OCI-LY3 (cell line): ENCODE measurements at regions not wholly inside any gene's neighbourhood (a gene's known extent, or its start where the extent isn't known, plus 50 kb on each side); places are given as distances from the start of the nearest gene placed in this dataset.
A peak's percentile ranks its signal among the peaks of the same experiment; 100 is the strongest.

ENCODE experiments used
- H2AFZ ChIP-seq: fragments of 200-600, 300-600 bp; shearing (Covaris generic); 2 replicates; pipeline ENCODE4 v1.6.0; 2014; ENCODE audit warnings: antibody characterized with exemption, low read depth, low read length
- H3K27ac ChIP-seq: fragments of 200-600, 300-600 bp; sonication (generic); 2 replicates; pipeline ENCODE4 v1.5.1; 2014; ENCODE audit warnings: mild to moderate bottlenecking, low read length, moderate library complexity, mixed read lengths
- H3K27me3 ChIP-seq: fragments of 200-600, 300-600 bp; sonication (generic); 2 replicates; pipeline ENCODE4 v1.6.1; 2014; ENCODE audit warnings: low read depth, low read length, mixed read lengths
- H3K36me3 ChIP-seq: fragments of 200-600, 300-600 bp; sonication (generic); replicated peaks from 2 replicates; pipeline ENCODE3; 2014; ENCODE audit warnings: low read depth, low read length, mixed read lengths
- H3K4me1 ChIP-seq: fragments of 300-600, 200-600 bp; sonication (generic); 2 replicates; pipeline ENCODE4 v1.6.1; 2014; ENCODE audit warnings: low read length, mixed read lengths
- H3K4me2 ChIP-seq: fragments of 200-600, 300-600 bp; sonication (generic); 2 replicates; pipeline ENCODE4 v1.6.1; 2014; ENCODE audit warnings: low read length, mixed read lengths
- H3K4me3 ChIP-seq: fragments of 300-600, 200-600 bp; sonication (generic); 2 replicates; pipeline ENCODE4 v1.5.1; 2014; ENCODE audit warnings: antibody characterized with exemption, mild to moderate bottlenecking, low read length, moderate library complexity
- H3K79me2 ChIP-seq: fragments of 300-600, 200-600 bp; shearing (Covaris generic); 2 replicates; pipeline ENCODE4 v1.6.1; 2014; ENCODE audit warnings: mild to moderate bottlenecking, low read length, mixed read lengths
- H3K9ac ChIP-seq: fragments of 300-600, 200-600 bp; shearing (Covaris generic); 2 replicates; pipeline ENCODE4 v1.6.0; 2014; ENCODE audit warnings: mild to moderate bottlenecking, low read length, moderate library complexity
- H3K9me3 ChIP-seq: fragments of 200-600, 300-600 bp; shearing (Covaris generic); 2 replicates; pipeline ENCODE4 v1.6.1; 2014; ENCODE audit warnings: low read length, mixed read lengths; ENCODE audit not compliant: insufficient read depth
- H4K20me1 ChIP-seq: fragments of 200-600, 300-600 bp; sonication (generic); 2 replicates; pipeline ENCODE4 v1.6.1; 2016; ENCODE audit warnings: low read length, mixed read lengths; ENCODE audit not compliant: insufficient read depth
- EZH2phosphoT487 ChIP-seq: fragments of 200-600 bp; shearing (Covaris generic); IDR thresholded peaks from 2 replicates; pipeline ENCODE4 v1.6.1; 2018; ENCODE audit warnings: antibody characterized with exemption, mixed run types, low read depth
- TF ChIP-seq, protein P1 (sequence below): fragments of 200-600, 300-600 bp; sonication (generic); IDR thresholded peaks from 2 replicates; pipeline ENCODE4 v1.5.1; 2014; ENCODE audit warnings: antibody characterized with exemption, low read length, low read depth

DNA sequence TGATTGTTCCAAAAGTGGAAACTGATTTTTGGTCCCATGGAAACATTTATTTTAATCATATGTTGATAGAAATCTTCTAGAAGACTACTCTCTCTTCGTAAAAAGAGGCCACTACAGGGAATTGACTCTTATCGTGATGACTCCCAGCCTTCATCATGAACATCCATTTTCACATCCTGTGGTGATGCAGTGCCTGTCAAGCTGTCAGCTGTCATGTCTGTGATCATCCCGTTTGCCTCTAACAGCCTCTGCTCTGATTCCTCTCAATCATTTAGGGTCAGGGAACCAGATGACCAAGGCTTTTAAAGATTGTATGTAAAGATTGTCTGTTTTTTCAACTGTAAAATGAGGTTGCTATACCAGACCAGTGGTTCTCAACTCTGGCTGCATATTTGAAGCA is 419.0 kb upstream of the MGAT4C start:
- TF ChIP-seq, protein P1, sequence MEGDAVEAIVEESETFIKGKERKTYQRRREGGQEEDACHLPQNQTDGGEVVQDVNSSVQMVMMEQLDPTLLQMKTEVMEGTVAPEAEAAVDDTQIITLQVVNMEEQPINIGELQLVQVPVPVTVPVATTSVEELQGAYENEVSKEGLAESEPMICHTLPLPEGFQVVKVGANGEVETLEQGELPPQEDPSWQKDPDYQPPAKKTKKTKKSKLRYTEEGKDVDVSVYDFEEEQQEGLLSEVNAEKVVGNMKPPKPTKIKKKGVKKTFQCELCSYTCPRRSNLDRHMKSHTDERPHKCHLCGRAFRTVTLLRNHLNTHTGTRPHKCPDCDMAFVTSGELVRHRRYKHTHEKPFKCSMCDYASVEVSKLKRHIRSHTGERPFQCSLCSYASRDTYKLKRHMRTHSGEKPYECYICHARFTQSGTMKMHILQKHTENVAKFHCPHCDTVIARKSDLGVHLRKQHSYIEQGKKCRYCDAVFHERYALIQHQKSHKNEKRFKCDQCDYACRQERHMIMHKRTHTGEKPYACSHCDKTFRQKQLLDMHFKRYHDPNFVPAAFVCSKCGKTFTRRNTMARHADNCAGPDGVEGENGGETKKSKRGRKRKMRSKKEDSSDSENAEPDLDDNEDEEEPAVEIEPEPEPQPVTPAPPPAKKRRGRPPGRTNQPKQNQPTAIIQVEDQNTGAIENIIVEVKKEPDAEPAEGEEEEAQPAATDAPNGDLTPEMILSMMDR: no peak
- TF ChIP-seq EZH2phosphoT487: no peak
- Histone ChIP-seq H3K4me1 (no peaks in the 10 kb centered on the region), H3K4me2 (no peak overlapping the region), H3K79me2 (no peaks in the 10 kb centered on the region), H3K9ac (no peak overlapping the region), H3K9me3 (no peaks in the 10 kb centered on the region), H3K27me3 (no peaks in the 10 kb centered on the region), H3K27ac (no peak overlapping the region), H3K36me3 (no peaks in the 10 kb centered on the region), H3K4me3 (no peak overlapping the region), H2AFZ (peak overlapping the region; percentile 21; the same call in 1 of the 2 replicates), H4K20me1 (no peaks in the 10 kb centered on the region)

DNA sequence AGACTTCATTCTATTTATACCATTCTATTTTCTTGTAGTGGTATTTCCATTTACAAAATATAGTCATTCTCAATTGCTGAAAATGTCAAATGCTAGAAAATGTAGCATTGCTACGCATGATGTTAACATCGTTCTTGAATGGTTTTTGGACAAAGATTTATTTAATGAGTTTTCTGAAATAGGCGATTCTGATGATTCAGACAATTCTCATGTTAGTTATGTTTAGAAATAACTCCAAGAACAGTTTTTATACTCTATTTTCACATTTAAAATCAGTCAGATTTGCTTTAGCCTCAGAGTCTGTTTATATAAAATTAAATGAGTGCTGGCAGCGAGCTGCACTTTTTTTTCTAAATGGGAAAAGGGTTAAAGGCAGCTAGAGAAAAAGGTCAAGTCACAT is 414.8 kb upstream of the MGAT4C start:
- Histone ChIP-seq H3K4me1 (no peaks in the 10 kb centered on the region), H3K36me3 (no peaks in the 10 kb centered on the region), H2AFZ (no peak overlapping the region), H3K9ac (no peak overlapping the region), H4K20me1 (no peaks in the 10 kb centered on the region), H3K27ac (no peak overlapping the region), H3K4me3 (no peak overlapping the region), H3K27me3 (no peaks in the 10 kb centered on the region), H3K79me2 (no peaks in the 10 kb centered on the region), H3K4me2 (no peak overlapping the region), H3K9me3 (no peaks in the 10 kb centered on the region)
- TF ChIP-seq, protein P1: no peak
- no peak for TF ChIP-seq EZH2phosphoT487

DNA sequence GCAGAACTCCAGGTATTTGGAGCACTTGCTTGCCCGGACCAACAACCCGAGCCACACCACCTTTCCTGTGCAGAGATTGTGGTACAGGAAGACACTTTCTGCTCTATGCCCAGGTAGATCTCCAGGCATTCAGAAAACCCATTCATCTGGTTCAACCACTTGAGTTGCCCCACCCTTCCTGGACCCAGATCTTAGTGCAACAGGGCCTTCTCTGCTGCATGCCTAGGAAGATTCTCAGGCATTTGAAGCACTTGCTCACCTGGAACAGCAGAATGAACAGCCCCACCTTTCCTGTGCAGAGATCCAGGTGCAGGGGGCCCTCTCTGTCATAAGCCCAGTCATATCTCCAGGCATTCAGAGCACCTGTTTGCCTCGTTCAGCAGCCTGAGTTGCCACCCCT is 412.8 kb upstream of the MGAT4C start:
- Histone ChIP-seq H3K79me2 (no peaks in the 10 kb centered on the region), H4K20me1 (no peaks in the 10 kb centered on the region), H3K9ac (no peak overlapping the region), H3K9me3 (no peaks in the 10 kb centered on the region), H3K4me1 (peaks cover 2% of the 10 kb centered on the region; the same call in 1 of the 2 replicates), H2AFZ (no peak overlapping the region), H3K4me2 (no peak overlapping the region), H3K27ac (no peak overlapping the region), H3K36me3 (no peaks in the 10 kb centered on the region), H3K27me3 (no peaks in the 10 kb centered on the region), H3K4me3 (no peak overlapping the region)
- TF ChIP-seq, protein P1: no peak
- TF ChIP-seq EZH2phosphoT487: no peak

DNA sequence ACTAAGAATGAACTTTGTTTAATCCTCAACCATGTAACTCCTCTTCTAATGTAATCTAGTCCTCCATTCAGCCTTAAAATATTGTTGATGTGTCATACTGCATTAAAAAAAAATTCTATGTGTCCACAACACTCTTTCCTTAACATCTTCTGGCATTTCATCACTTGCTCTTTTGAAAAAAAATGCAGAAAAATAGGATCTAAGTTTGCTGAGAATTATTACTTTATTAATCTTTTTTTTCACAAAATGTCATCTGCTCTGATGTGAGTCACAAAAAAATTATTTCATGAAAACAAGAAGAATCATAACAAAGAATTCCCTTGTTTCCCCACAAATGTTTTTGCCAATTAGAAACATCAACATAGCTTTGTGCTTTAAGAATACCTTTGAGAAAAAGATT is 410.1 kb upstream of the MGAT4C start:
- Histone ChIP-seq H3K4me1 (peaks cover 16% of the 10 kb centered on the region), H3K79me2 (no peaks in the 10 kb centered on the region), H3K9me3 (no peaks in the 10 kb centered on the region), H3K9ac (no peak overlapping the region), H3K27ac (no peak overlapping the region), H4K20me1 (no peaks in the 10 kb centered on the region), H3K4me3 (no peak overlapping the region), H3K4me2 (no peak overlapping the region), H3K27me3 (no peaks in the 10 kb centered on the region), H2AFZ (no peak overlapping the region), H3K36me3 (no peaks in the 10 kb centered on the region)
- no peak for TF ChIP-seq EZH2phosphoT487
- TF ChIP-seq, protein P1: no peak
